Kidney capillary endothelial cell (primary cell): ENCODE measurements at regions not wholly inside any gene's neighbourhood (a gene's known extent, or its start where the extent isn't known, plus 50 kb on each side); places are given as distances from the start of the nearest gene placed in this dataset.

Source experiments
- DNase-seq: peaks from one replicate; pipeline ENCODE4 v3.0.0-alpha.2; 2018; ENCODE audit warnings: low spot score

GRCh38 chr22:47248925-47249324 lies 486.5 kb downstream of the TBC1D22A start:
- no peak for DNase-seq

GRCh38 chr22:47247579-47248240 lies 485.3 kb downstream of the TBC1D22A start:
- no peak for DNase-seq

- no peak for DNase-seq
Observed at GRCh38 chr22:47245786-47246185, 483.3 kb downstream of the TBC1D22A start.

GRCh38 chr22:47245286-47245685 lies 482.8 kb downstream of the TBC1D22A start:
- DNase-seq = no peak

- no peak for DNase-seq
Observed at GRCh38 chr22:47240116-47240515, 477.7 kb downstream of the TBC1D22A start.

- no peak for DNase-seq
Observed at GRCh38 chr22:47239474-47239860, 477.0 kb downstream of the TBC1D22A start.

GRCh38 chr22:47238690-47239473 lies 476.4 kb downstream of the TBC1D22A start:
- no peak for DNase-seq

- DNase-seq = no peak
Observed at GRCh38 chr22:47237890-47238480, 475.5 kb downstream of the TBC1D22A start.

- no peak for DNase-seq
Observed at GRCh38 chr22:47236718-47237117, 474.3 kb downstream of the TBC1D22A start.

- no peak for DNase-seq
Observed at GRCh38 chr22:47236161-47236560, 473.7 kb downstream of the TBC1D22A start.

- no peak for DNase-seq
Observed at GRCh38 chr22:47233316-47234243, 471.1 kb downstream of the TBC1D22A start.

GRCh38 chr22:47232753-47233152 lies 470.3 kb downstream of the TBC1D22A start:
- DNase-seq = no peak

- DNase-seq = no peak
Observed at GRCh38 chr22:47232197-47232596, 469.7 kb downstream of the TBC1D22A start.

GRCh38 chr22:47231759-47232158 lies 469.3 kb downstream of the TBC1D22A start:
- no peak for DNase-seq

- DNase-seq = no peak
Observed at GRCh38 chr22:47230741-47231140, 468.3 kb downstream of the TBC1D22A start.

- DNase-seq = no peak
Observed at GRCh38 chr22:47230251-47230650, 467.8 kb downstream of the TBC1D22A start.

- no peak for DNase-seq
Observed at GRCh38 chr22:47228767-47229166, 466.3 kb downstream of the TBC1D22A start.

GRCh38 chr22:47225931-47226633 lies 463.6 kb downstream of the TBC1D22A start:
- no peak for DNase-seq

- DNase-seq = no peak
Observed at GRCh38 chr22:47225080-47225930, 462.9 kb downstream of the TBC1D22A start.
